D341Med (cell line): ENCODE measurements at regions not wholly inside any gene's neighbourhood (a gene's known extent, or its start where the extent isn't known, plus 50 kb on each side); places are given as distances from the start of the nearest gene placed in this dataset.
"Not testable (repeated sequence)": the region's sequence is repeated elsewhere in the genome, so short reads cannot be mapped to it uniquely, and the experiment has no call there.

Source experiments
- DNase-seq: peaks from one replicate; pipeline ENCODE4 v3.0.0; 2012; ENCODE audit warnings: low spot score

DNA sequence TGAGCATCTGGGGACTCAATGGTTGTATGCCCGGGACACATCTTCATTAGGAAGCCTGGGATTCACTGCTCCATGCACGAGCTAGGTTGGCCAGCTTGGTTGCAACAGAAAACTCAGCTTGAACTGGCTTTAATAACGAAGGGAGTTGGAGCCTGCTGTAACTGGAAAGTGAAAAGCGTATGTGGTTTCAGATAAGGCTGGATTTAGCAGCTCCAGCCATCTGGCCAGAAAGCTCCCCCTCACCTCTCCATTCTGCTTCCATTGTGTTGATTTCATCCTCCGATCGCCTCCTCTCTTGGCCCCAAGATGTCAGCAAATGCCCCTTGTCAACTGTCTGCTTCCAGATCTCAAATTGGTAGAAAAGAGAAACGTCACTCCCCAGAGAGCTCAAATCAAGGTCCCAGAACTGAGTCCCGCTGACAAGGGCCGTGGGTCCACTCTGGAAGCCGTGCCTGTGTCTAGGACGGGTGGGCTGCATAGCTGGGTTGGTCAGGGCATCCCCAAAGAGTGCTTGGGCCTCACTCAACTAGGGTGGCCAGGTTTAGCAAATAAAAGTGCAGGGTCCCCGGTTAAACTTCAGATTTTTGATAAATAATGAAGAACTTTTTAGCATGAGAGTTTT is 117.0 kb upstream of the PMEPA1 start:
- no peak for DNase-seq

DNA sequence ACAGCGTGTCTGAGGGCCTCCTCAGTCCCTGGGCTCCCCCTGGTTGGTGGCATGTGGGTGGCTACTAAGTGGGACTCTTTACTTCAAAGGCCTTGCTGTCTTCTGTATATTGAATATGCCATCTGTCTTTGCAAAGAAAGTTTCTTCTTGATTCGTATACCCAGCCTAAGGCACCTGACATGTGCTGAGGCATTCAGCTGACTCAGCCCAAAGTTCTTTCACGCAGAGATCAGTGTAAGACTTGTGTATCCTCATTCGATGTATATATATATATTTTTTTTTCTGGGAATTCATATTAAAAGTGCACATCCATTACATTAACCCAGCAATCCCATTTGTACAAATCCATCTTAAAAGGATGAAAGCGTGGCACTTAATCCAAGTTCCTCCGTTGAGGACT is 115.1 kb upstream of the PMEPA1 start:
- no peak for DNase-seq

DNA sequence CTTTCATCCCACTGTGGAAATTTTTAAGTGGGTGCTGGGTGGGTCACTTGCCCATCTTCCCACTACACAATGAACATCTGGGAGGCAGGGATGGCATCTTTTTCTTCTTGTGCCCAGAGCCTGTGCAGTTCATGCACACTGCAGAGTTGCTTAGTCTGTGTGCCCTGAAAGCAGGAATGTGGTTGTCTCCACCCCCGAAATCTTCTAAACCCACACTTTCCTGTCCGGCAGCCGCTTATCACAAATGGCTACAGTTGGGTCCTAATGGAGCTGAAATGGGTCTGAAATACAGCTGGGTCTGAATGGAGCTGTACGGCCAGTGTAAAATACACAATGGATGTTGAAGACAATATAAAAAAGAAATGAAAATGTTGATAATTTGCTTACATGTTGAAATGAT is 112.1 kb upstream of the PMEPA1 start:
- DNase-seq: no peak

DNA sequence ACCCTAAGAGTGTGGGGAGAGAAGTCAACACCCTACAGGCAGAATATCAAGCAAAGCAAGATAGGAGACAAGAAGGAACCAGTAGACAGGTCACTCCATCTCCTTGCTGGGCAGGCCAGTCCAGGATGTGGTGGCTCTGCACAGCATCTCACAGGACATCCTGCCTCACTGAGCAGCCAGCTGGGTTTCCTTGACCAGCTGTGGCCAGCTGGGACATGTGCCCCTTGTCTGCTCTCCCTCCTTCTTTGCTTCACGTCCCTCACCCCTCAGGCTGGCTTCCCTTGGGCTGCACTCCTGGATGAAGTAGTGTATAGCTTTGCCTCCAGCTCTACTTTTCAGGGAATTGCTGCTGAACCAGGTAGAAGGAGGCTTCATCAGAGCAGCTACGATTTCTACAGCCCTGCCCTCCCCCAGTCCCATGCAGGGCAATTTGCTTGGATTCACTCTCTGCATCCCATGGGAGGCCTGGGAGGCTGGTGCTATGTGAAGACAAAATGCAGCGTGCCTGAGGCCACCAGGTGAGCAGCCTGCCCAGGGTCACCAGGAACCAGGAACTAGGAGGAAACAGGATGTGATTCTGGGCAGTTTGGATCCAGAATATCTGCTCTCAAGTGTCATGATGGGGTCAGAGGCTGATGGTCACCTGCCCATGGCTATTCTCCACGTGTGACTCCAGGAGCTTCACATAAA is 110.0 kb upstream of the PMEPA1 start:
- no peak for DNase-seq

DNA sequence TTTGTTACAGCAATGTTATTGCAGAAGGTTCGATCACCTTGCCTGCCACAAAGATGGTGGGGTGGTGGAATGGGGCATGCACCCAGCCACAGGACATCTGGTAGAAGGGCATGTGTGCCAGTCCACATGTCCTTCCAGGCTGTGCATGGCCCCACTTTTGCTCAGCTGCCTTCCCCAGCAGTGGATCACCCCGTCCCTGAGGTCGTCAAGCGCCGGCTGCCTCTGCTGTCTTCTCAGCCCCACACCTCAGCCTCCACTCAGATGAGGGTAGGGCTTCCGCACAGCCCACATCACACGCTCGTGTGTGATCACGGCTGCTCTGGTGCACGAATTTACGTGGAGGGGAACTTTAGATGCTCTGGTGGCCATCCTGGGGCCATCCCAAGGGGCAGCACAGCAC is 109.5 kb upstream of the PMEPA1 start:
- no peak for DNase-seq

DNA sequence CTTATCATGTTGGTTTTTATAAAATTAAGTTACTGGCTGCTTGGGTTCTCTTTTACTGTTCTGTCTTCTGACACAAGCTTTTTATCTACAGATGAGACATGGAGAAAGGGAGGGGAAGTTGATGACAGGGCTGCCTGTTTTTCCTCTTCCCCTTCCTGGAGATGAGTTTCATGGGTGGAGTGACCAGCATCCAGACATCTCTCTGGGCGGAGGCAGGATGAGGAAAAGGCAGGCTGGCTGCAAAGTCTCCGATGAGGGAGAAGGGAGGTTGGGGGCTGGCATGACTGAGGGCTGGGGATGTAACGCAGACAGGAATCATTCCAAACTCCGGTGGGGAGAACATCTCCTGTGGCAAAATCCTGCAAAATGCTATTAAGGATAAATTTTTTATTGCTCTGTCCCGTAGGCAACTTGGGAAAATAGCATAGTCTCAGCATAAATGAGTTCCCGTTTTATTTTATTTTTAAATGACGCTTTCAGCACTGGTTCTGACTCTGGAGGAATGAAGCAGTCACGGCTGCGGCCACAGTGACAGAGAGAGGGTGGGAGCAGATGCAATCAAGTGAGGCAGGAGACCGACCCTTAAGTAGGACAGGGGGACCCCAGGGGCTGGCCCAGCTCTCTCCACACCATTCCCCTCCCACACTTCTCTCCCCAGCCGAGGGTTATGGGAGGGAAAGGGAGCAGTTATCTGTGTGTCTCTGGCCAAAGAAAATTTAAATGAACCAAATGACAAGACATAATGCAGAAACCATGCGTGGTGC is 108.8 kb upstream of the PMEPA1 start:
- no peak for DNase-seq

DNA sequence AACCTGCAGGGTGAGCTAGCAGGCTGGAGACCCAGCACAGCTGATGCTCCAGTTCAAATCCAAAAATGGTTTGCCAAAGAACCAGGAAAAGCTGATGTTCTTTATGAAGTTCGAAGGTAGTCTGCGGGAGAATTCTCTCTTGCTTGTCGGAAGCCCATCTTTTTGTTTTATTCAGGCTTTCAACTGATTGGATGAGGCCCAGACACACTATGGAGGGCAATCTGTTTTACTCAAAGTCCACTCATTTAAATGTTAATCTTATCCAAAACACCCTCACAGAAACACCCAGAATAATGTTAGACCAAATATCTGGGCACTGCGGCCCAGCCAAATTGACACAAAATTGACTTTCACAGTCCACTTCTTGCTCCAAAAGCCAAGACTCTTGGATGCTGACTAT is 105.6 kb upstream of the PMEPA1 start:
- DNase-seq: no peak

DNA sequence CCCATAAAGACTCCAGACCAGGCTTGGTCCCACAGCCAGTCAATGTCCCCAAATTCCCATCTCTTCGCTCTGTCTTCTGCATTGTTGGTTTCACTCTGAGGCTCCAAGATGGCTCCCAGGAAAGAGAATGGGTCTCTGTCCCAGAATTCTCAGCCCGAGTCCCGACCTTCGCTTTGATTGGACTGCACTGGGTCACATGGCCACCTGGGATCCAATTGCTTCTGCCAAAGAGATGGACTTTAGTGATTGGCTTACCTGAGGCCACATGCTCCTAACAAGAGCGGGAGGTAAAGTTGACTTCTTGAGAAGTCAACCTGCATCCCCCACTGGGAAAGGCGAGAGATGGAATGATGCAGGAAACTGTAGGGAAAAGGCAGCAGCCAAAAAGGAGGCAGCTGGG is 104.7 kb upstream of the PMEPA1 start:
- DNase-seq: no peak

DNA sequence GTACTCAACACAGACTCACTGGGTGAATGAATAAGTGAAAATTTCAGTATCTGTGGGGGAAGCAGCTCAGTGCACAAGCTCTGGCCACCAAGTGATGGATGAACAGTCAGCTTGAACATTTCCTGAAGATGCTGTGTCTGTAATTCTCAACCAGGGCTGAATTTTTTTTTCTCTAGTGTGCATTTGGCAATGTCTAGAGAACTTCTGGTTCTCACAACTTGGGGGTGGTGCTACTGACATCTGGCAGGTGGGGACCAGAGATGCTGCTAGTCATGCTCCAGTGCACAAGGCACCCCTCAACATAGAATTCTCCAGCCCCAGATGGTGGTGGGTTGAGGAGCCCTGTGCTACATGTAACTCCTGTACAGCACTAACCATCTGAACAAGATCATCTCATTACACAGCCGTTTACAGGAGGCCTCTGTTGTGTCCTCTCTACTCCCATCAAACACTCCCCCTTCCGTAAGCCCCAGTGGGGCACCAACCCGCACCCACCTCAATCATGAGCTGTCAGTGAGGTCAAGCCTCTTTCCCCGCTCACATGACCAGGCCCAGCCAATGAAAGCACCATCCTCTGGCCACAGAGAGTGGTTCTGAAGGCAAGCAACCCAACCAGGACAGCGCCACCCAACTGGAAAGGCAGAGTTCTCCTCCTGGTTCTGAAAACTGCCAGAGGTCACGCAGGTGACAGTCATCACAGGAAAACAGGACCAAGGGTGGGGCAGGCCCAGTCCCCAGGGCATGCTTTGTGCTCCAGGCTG is 103.9 kb upstream of the PMEPA1 start:
- DNase-seq: no peak

DNA sequence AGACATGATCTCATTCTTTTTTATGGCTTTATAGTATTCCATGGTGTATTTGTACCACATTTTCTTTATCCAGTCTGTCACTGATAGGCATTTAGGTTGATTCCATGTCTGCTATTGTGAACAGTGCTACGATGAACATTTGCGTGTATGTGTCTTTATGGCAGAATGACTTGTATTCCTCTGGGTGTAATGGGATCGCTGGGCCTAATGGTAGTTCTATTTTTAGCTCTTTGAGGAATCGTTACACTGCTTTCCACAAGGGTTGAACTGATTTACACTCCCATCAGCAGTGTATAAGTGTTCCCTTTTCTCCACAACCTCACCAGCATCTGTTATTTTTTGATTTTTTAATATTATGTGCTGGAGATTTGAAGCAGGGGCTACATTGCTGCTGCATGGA is 102.8 kb upstream of the PMEPA1 start:
- not testable (repeated sequence) for DNase-seq

DNA sequence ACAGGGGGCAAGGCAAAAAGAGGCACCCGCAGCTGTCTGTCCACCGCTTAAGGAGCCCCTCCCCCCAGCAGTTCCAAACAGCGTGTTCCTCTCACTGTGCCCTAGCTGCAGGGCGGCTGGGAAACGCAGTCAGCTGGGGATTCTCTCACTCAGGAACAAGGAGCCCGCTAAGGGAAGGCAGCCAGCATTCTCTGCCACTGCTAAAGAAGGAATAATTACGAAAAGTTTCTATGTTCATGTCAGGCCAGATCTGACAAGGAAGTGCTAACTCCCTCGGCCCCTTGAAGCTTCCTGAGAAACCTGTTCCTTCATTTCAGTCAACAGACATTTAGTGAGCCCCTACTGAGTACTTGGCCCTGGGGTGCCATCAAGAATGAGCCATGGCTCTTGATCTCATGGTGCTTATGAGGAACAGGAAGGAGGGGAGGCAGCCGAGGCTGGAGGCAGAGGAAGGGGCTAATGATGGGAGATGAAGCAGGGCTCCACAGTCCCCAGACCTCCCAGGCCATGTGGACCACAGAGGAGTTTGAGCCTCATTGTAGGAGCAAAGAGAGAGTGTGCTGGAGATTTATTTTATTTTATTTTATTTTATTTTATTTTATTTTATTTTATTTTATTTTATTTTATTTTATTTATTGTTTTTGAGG is 101.7 kb upstream of the PMEPA1 start:
- no peak for DNase-seq

DNA sequence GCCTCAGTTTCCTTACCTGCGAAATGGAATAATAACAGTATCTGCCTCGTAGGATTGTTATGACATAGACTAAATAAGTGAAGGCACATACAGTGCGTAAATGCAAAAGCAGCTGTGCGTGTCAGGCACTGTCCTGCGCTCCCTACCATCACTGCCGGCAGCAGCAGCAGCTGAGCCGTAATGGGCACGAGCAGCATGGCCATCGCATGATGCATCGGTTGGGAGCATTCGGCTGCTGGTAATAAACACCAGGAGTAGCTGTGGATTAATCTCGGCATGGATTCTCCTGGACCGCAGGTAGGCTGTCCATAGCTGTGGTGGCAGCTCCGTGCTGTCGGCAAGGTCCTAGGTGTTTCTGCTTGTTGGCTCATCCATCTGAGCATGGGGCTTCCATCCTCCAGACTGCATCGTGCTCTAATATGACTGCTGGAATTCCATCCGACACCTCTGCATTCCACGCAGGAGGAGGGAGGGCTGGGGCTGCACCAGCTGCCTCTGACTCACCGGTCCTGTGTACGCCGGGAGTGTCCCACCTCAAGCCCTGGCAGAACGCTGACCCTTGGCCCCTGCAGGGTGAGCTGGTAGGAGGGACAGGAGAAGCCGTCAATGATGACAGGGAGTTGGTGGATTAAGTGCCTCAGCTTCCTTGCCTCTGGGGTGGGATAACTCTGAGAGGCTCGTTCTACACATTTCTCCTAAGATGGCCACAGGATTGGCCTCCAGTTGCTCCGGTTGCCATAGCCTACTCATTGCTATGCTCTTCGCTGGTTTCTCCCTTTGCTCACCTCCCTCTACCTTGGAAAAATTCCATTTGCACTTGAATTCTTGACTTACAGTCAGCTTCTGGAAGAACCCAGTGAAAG is 100.9 kb upstream of the PMEPA1 start:
- DNase-seq: no peak

DNA sequence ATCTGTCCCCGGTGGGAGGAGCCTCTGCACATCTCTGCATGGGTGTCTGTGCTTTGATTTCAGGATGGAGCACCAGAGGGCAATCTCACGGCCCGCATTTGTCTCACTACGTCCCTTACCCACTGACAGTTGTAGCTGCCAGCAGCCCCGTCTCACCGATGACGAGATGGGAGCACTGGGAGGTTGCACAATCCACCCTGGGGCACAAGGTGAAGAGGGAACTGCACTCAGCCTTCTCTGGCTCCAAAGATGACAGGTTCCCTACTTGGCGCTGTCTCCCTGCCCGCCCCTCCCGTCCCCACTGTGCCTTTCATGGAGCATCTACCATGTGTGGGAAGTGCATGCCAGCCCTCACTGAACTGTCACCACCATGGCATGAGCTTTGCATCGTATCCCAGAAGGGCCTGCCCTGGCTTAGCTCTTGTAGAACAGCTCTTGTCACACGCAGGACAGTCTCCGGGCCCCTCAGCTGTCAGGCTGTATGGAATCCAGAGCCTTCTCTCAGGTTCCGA is 99.9 kb upstream of the PMEPA1 start:
- no peak for DNase-seq

DNA sequence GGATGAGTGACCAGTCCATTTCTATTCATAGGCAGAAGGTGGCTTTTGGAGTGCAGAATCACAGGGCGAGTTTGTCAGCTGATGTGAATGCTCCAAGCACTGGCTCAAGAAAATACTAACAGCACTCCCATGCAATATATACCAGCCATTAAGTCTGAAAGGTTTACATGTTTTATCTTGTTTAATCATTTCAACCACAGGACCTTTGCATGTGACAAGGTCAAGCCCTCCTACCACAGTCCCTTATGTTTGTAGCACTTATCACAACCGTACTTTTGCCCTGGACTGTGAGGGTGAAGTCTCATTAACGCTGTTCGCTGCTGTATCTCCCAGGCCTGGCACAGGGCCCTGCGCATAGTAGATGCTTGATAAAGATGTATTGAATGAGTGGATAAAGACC is 99.3 kb upstream of the PMEPA1 start:
- DNase-seq: no peak

DNA sequence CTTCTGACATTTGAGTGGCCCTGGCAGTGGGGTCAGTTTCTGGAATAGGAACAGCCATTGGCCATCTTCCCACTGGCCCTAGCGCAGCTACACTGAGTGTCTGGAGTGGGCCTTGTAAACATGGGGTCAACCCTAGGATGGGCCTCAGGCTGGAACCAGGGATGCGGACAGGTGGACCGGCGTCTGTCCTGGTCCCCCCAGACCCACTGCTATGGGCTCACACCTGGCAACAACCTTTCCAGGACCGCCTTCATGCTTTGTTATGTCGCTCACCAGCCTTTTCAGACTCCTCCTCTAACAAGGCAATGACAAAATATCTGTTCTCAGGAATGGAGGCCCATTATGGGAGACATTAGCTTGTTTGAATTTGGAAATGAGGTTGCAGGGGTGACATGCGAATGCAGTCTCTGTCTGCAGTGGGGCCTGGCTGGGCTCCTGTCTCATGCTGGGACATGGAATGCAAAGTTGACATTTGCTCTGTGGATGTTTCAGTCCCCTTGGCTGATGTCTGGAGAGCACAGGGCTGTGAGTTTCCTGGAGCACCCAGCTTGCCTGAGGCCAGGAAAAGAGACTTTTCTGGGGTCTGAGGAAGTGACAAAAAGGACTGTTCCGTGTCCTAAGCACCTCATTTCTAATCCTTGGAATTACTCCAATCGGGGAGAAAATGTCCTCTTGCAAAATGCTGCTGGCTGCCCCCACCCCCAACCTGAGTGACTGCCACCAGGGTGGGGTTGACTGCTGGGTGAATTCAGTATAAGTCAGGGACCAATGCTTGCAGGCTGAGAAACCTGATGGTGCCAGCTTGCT is 98.7 kb upstream of the PMEPA1 start:
- no peak for DNase-seq

DNA sequence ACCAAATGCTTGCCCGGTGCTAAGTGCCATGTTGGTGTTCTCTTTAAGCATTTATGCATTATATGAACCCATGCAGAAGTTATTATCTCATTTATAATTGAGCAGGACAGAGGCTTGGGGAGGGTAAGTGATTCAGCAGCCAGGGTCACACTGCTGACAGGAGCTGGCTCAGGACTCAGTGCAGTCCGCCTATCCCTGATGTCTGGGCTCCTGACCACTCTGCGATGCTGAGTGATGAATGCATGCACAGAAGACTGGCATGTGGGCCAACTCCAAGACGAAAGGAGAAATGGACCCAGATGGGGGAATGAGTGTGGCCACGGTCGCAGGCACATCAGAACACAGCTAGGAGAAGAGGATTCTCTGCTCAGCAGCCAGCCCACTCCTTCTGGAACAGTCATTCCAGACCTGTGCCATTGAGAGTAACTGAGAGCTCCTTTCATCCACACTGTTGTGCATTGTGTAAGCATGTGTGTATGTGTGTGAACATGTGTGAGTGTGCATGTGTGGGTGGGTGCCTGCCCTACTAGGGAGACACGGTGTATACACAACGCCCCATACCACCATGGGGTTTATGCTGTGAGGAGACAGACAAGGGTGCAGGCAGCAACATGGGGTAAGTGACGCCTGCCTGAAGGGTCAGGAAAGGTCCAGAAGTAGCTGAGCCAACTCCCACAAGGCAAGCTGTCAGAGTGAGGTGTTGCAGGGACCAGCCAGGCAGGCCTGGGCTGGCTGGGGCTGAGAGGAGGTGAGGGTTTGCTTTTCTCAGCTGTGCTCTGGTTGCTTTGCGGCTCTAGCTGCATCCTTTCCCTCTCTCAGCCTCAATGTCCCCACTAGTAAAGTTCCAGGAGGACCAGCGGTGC is 97.8 kb upstream of the PMEPA1 start:
- DNase-seq: no peak

DNA sequence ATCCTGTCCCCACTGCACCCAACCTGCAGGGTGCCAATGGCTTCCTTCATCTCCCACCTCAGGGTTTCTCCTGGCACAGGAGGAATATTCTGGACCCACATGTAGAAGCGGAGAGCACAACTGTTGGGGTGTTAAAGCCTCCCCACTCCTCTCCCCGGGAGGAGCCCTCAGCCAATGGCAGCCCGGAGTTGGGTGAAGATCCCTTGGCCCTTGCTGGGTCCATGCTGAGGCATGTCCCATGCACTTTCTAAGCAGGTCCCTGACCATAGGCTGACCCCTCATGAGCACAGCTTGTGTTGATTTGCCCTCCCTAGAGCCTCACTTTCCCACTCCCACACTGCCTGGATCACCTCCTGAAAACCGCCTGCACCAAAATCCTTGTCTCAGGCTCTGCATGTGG is 97.2 kb upstream of the PMEPA1 start:
- DNase-seq: no peak

DNA sequence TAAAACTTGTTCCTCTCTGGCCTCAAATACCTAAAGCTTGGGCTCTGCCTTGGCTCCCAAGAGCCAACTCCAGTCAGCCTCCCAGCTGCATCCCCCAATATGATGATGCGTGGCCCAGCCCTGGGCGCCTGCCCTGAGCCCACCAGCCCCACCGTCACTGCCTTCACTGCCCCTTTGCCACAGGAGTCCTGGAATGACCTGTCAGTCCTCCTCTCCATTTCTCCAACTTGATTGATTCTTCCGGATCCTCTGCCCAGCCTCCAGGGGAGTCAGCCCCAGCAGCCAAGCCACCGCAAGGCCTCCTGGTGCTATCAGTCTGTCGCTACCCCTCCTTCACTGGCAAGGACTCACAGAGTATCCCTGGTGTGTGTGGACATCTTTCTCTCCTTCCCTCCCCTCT is 96.7 kb upstream of the PMEPA1 start:
- no peak for DNase-seq

DNA sequence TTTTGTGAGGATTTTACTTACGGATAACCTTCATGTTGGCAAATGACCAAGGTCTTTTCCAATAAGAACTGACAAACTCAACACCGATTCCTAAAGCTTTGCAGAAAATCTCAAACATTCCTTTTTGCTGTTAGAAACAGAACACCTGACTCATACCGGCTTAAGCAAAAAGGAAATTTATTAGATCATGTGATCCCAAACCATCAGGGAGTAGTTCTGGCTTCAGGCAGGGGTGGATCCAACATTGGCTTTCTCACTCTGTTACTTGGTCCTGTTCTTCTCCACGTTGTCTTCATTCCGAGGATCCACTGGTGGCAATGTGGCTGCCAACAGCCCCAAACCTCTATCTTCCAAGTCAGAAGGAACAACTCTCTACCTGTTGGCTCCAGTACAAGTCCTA is 95.9 kb upstream of the PMEPA1 start:
- DNase-seq: no peak
